HG02884 (cell line): ENCODE measurements at regions not wholly inside any gene's neighbourhood (a gene's known extent, or its start where the extent isn't known, plus 50 kb on each side); places are given as distances from the start of the nearest gene placed in this dataset.
"Not testable (repeated sequence)": the region's sequence is repeated elsewhere in the genome, so short reads cannot be mapped to it uniquely, and the experiment has no call there.

Experiments
- ATAC-seq: cut with Tn5 transposase; IDR thresholded peaks from one replicate; pipeline ENCODE4 v1.9.1; 2021; ENCODE audit warnings: mild to moderate bottlenecking, moderate library complexity; ENCODE audit not compliant: unreplicated experiment

DNA sequence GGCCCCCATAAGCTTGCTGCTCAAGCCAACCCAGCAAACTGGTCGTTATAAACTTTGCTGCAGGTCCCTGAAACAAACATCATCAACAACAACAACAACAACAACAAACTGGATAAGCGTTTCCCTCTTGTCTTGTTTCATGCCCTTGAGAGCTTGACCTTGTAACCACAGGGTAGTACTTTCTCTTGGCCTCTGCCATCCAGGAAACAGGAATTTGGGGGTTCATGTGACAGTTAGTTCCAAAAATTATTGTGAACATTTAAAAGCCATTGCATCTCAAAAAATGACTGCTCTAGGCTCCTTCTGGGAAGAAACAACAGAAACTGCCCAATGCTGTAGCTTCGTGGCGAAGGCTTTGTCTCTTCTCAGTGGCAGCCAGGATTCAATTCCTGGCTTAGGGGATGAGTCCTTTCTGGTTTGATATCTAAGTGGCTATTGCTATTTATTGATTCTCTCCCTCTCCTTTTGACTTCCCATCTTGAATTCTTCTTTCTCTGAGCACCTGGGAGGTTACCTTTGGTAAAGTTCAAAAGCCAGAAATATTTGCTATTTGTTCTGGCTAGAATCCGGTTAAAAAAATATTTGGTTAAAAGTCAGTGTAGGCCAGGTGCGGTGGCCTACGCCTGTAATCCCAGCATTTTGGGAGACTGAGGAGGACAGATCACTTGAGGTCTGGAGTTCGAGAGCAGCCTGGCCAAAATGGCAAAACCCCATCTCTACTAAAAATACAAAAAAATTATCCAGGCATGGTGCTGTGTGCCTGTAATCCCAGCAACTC lies 52.0 kb upstream of the CPM start:
- ATAC-seq = no peak

DNA sequence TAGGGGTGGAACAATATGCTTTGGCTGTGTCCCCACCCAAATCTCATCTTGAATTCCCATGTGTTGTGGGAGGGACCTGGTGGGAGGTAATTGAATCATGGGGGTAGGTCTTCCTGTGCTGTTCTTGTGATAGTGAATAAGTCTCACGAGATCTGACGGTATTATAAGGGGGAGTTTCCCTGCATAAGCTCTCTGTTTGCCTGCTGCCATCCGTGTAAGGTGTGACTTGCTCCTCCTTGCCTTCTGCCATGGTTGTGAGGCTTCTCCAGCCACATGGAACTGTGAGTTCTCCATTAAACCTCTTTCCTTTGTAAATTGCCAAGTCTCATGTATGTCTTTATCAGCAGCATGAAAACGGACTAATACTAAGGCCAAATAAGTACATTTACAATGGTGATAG lies 64.6 kb upstream of the CPM start:
- ATAC-seq = not testable (repeated sequence)

DNA sequence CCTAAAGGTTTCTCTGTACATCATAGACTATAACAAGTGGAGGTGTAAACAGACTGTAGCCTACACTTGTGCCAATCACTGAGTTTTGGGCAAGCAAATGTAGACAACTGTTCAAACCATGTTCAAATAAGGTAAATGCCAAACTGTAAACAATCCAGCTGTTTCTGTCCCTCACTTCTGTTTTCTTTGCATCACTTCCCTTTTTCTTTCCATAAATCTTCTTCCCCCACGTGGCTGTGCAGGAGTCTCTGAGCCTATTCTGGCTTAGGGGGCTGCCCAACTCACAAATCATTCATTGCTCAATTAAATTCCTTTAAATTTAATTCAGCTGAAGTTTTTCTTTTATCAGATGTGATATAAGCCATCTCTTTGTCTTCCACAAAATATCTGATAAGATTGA lies 65.1 kb upstream of the CPM start:
- ATAC-seq = no peak

DNA sequence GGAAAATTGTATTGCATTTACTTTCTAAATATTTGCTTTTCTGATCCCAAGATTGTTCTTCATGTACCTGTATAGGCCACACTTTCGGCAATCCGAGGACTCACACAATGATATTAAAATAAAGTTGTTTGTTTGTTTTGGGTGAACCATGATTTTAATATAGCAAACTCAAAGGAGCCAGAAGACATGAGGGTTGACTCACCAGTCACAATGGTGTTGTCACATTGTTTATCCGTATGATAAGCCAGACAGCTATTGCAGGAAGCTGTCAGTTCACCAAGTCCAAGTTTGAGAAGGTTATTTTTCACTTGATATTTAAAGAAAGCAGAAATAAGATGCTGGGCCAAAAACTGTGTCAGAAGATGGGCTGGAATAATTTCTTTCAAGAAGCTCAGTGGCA lies 67.1 kb upstream of the CPM start:
- ATAC-seq = no peak

DNA sequence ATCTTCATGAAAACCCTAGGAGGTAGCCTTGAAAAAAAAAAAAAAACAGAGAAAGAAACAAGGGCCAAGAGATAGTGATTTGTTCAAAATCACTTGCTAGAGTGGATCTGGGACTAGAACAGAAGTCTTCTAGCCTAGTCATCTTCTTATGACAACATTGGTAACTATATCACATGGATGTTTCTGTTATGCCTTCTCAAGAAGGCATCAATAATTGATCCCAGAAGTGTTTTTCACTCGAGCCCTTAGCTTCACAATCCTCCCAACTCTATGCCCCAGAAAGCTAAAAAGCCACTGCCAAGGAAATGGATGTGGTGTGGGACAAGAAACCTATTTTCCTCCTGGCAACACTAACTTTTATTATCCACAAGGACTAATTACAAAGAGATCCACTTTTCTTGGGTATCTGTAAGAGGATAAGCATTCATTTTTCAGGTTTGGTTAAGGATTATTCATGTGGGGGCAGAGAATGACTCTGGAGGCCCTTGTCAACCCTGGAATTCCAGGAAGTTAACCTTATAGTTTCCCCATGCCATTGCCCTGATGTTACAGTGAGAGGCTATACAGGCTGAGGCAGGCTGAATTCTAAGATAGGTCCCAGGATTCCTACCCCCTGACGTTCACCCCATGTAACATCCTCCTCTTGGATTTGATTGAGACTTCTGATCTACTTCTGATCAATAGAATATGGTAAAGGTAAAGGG lies 67.7 kb upstream of the CPM start:
- no peak for ATAC-seq

DNA sequence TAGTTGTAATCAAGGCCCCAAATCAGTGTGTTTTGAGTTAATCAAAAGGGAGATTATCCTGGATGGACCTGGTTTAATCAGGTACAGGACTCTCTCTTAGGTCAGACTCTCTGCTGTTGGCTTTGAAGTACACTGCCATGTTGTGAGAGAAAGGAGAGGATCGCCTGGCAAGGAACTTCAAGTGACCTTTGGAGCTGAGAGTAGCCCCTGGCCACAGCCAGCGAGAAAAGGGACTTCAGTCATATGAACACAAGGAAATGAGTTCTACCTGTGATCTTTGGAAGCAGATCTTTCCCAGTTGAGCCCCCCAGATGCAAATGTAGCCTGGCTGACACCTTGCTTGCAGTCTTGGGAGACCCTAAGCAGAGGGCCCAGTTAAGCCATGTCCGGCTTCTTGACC lies 68.3 kb upstream of the CPM start:
- no peak for ATAC-seq

DNA sequence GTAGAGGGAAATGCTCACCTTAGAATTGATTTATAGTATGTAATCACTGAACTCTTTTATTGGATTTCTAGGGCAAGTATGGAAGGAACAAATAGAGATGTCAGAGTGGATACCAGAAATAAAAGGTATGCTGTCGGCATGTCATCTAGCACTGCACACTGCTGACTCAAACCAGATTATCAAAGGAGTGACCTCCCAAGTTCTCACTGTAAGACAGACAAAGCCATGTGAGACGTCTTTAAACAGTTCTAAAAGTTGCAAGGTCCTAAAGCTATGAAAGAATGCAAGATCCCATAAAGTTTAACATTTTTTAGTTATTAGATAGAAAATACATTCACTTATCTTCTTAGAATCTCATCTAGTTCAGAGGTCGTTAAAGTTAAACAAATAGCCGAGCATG lies 70.0 kb upstream of the CPM start:
- ATAC-seq = no peak

DNA sequence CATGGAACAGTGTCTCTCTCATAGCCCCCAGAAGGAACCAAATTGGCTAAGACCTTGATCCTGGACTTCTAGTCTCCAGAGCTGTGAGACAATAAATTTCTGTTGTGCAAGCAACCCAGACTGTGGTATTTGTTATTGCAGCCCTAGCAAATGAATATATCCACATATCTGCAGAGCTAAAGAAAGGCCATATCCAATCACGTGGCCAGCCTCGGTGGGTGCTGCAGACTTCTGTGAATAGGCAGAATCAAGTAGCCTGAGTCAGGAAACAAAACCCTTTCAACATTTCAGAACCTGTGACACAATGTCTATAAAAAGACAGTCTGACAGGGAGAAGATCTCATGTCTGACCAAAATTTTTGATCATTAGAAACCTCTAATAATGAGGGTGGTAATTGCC lies 71.0 kb upstream of the CPM start:
- no peak for ATAC-seq

DNA sequence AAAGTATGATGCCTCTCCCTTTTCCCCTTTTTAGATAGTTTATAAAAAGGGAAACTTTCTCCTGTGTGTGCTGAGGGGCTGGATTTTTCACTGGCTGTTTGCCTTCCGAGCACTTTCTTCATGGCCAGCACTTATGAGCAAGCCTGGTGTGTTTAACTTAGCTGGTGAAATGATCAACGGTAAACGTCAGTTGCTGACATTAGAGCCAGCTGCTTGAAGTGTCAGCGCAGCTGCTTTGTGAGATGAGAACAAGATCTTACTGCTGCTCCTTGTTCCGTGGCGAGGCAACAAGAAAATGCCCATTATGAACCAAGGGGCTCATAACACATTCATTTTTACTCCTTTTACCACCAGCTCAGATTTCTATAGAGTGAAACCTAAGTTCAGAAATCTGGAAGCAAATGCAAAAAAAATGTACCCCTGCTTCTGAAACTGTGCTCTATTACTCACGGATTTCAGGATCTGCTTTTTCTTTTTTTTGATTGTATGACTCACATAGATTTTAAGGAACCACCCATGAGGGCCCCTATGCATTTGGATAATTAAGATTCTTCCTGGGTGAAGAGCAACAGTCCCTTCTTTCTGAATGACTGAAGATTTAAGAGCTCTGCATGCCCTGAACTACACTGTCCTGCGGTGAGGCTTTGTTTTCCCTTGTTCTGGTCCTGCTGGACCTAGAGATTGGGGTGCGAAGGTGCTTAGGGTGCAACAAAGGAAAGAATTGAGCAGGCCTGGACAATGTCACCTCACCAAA lies 74.3 kb upstream of the CPM start:
- ATAC-seq = no peak

DNA sequence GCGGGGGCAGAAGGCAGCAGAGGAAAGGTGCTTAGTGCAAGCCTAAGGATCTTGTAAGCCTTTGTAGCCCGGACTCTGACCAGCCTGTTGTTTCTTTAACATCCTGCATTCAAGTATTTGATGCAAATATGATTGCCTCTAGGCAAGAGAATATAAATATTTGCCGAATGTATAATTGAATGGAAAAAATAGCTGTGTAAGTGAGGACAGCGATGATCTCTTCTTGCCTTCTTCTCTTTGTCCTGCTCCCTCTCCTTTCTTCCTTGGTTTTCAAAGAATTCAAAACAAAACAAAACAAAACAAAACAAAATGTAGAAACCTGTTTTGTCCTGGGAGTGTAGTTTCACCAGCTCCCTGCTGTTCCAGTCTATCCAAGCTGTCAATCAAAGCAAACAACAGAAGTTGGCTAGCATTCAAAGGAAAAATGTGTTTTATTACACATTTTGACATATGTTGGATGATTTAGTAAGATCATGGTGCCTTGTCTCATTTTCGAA lies 74.9 kb upstream of the CPM start:
- ATAC-seq = no peak

DNA sequence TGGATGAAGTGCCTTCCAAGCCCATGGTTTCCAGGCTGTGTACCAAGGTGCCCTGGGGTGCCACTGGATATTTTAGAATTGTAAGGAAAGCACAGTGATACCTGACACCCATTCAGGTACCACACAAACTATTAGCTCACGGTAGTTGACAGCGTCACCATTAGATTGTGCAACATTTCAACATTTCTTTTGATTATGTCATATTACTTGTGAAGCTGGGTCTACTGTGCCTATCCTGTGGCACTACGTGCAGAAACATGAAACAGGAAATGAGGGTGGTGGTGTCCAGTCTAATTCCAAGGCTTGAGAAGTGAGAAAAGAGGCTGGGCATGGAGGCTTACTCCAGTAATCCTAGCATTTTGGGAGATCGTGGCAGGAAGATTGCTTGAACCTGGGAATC lies 75.5 kb upstream of the CPM start:
- ATAC-seq = no peak

DNA sequence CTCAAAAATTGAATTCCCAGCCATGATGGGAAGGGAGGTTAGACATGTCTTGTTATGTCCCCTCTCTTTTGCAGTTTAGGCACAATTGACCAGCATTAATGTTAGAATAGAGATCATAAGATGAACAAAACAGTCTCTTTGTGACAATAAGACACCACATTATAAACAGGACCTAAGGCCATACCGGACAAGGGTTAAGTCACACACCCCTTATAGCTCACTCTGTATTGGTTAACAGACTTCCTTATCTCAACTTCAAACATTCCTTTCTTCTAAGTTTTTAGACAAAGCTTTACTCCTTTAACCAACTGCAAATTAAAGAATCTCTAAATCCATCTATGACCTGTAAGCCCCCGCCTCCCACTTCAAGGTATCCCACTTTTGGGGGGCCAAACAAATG lies 81.1 kb upstream of the CPM start:
- no peak for ATAC-seq

DNA sequence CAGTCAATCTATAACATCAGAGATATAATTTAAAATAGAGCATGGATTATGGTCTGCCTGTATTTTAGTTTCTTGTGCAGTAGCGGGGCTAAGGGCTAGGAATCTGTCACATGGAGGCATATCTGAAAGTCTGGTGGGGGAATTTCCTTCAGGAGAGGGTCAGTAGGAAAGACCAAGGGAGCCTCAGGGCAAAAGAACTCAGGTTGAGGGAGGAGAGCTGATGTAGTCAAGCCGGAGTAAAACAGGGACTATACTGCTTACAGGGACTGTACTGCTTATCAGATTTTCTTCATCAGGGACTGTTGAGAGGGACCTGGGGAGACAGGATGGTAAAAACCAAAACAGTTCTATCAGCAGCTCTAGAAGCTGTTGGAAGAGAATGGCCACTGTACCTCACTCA lies 82.0 kb upstream of the CPM start:
- ATAC-seq = no peak

DNA sequence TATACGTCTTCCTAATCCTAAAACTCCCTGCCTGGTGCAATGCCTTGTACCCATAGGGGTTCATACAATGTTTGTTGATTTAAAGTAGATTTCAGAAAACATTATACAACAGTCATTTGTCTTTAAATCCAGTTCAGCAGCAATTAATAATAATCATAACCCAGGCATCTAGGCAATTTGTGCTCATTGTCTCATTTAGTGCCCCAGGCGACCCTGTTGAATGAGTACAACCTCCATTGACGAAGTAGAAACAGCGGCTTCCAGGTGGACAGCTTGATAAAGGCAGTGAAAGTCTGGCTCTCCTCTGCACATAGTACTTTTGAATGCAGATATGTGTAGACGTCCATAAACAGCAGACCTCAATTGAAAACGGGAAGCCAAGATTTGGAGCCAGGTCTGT lies 82.9 kb upstream of the CPM start:
- no peak for ATAC-seq

DNA sequence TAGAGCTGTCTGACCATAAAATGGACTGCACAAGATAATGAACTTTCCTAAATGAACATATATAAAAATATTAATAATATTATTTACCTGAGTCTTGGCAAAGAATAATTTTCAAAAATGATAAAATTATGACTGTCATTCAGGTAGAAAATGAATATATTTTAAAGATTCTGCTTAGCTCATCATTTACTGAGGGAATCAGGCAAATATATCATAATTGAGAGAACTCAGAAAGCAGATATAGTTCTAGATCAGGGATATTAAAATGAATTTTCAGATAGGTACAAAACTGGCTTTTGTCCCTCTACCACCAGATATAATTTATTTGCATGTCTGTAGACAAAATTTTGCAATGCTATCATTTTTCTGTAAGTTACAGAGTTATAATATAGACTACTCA lies 86.1 kb upstream of the CPM start:
- no peak for ATAC-seq

DNA sequence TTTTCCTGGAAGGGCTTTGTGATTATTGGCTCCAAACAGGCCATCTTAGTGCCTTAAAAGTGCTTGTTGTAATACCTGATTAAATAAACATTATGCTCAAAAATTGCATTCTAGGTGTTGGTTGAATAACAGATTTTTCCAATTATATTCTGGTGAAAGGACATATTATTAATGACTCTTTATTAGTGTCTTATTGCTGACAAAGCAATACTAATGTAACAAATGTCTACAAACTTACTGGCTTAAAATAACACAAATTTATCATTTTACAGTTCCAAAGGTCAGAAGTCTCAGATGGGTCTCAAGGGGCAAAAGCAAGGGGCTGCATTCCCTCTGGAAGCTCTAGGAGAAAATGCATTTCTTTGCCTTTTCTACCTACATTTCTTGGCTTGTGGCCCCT lies 86.9 kb upstream of the CPM start:
- no peak for ATAC-seq

DNA sequence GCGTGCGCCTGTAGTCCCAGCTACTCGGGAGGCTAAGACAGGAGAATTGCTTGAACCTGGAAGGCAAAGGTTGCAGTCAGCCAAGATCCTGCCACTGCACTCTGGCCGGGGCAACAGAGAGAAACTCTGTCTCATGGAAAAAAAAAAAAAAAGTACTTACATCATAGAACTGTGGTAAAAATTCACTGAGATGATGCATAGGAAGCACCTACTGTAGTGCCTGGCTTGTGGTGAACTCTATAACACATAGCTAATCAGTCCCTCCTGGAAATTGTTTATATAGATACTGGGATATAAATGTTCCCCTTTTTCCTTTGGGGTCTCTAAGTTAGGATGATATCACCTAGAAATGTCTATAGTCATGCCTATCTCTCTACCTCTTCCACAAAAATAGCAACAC lies 89.7 kb upstream of the CPM start:
- ATAC-seq = no peak

DNA sequence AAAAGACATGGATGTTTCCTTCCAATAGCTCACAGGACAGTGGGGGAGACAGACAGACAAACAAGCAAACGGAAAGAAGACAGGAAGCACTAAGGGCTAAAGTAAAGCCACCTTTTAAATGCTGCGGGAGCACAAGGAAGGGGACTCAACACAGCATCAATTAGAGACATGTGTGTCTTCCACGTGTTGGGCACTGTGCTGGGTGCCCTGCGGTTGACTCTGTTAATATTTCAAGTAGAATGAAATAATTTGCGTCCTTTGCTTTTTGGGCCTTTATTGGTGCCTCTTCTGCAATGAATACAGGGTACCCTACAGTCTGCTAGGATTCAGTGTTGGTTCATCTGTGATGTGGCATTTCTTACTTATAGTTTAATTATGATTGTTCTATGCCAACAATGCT lies 90.9 kb upstream of the CPM start:
- no peak for ATAC-seq

DNA sequence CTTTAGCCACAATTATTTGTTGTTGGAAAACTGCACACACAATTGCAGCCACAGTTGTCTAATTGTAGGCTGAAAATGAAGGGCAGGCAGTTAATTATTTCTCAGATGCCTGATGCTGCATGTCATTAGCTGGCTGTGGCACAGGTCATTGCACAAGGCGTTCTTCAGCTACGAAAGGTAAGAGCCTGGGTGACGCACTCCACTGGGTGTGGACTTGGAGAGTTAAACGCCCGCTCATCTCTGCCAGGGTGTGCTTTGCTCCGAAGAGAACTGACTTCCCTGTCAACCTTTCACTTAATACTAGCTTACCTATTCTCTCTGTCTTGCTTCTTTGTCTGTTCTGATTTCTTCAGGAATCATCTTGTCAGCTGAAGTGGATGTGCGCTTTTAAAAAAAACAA lies 91.4 kb upstream of the CPM start:
- ATAC-seq = no peak

DNA sequence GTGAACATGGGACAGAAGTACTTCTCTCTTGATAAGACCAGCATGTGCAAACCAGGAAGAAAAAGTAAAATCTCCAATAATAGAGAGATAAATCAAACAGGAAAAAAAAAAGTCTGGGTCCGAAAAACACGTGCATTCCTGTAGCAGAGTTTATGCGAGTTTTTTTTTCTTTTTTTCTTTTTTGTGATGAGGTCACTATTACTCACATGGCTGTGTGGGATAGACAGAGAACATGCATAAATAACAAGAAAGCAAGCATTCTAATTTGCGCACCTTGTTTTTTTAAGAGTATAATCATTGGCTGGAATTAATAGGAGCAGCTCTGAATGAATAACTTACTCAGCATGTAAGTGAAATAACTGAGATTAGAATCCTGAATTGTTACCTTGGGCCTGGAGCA lies 91.9 kb upstream of the CPM start:
- no peak for ATAC-seq

DNA sequence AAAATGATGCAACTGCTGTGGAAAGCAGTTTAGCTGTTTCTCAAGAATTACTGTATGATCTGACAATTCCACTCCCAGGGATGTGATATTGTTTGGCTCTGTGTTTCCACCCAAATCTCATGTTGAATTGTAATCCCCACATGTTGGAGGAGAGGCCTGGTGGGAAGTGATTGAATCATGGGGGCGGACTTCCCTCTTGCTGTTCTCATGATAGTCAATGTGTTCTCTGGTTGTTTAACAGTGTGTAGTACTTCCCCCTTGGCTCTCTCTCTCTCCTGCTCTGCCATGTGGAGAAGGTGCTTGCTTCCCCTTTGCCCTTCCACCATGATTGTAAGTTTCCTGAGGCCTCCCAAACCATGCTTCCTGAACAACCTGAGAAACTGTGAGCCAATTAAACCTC lies 93.4 kb upstream of the CPM start:
- ATAC-seq = no peak

DNA sequence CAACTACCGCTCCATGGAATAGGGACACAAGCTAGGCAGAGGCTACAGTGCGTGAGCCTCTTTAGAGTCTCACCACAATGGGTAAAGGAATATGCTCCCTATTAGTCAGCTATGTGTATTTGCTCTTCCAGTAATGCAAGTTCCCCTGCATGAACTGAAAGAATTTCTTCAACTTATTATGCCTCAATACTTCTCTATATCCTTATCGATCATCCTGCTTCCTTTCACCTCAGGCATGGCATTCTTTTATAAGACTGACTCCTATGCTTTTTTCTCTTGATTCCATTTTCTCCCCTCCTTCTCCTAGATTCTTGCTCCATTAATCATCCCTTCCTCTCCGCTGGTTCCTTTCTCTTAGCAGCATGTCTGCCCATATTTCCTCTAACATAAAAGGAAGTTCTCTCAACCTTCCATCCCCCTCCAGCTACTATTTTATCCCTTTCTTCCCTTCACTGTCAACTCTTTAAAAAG lies 94.5 kb upstream of the CPM start:
- ATAC-seq = no peak
